ENCODE measurements at regions not wholly inside any gene's neighbourhood (a gene's known extent, or its start where the extent isn't known, plus 50 kb on each side); places are given as distances from the start of the nearest gene placed in this dataset.

- DNase-seq (ENCODE audit: low read depth in 2 of 2): no peak
These were observed 108.7 kb downstream of the EN1 start for GRCh38 chr2:118738524-118739308.

GRCh38 chr2:118738106-118738505 is 109.3 kb downstream of the EN1 start:
- no peak for DNase-seq (ENCODE audit: low read depth in 2 of 2)

GRCh38 chr2:118737684-118738083 is 109.8 kb downstream of the EN1 start:
- no peak for DNase-seq (ENCODE audit: low read depth in 2 of 2)

GRCh38 chr2:118732432-118732831 is 115.0 kb downstream of the EN1 start:
- no peak for DNase-seq (ENCODE audit: low read depth in 2 of 2)

GRCh38 chr2:118731413-118731812 is 116.0 kb downstream of the EN1 start:
- no peak for DNase-seq (ENCODE audit: low read depth in 2 of 2)

GRCh38 chr2:118730405-118730804 is 117.0 kb downstream of the EN1 start:
- DNase-seq (ENCODE audit: low read depth in 2 of 2): no peak

- no peak for DNase-seq (ENCODE audit: low read depth in 2 of 2)
These were observed 117.7 kb downstream of the EN1 start for GRCh38 chr2:118729760-118730159.

GRCh38 chr2:118728984-118729383 is 118.5 kb downstream of the EN1 start:
- DNase-seq (ENCODE audit: low read depth in 2 of 2): no peak

- no peak for DNase-seq (ENCODE audit: low read depth in 2 of 2)
These were observed 120.6 kb downstream of the EN1 start for GRCh38 chr2:118726821-118727220.

- no peak for DNase-seq (ENCODE audit: low read depth in 2 of 2)
These were observed 124.1 kb downstream of the EN1 start for GRCh38 chr2:118723394-118723793.

GRCh38 chr2:118722976-118723375 is 124.5 kb downstream of the EN1 start:
- DNase-seq (ENCODE audit: low read depth in 2 of 2): no peak

GRCh38 chr2:118721817-118722551 is 125.5 kb downstream of the EN1 start:
- no peak for DNase-seq (ENCODE audit: low read depth in 2 of 2)

- no peak for DNase-seq (ENCODE audit: low read depth in 2 of 2)
These were observed 126.6 kb downstream of the EN1 start for GRCh38 chr2:118720866-118721265.

GRCh38 chr2:118718921-118719320 is 128.5 kb downstream of the EN1 start:
- DNase-seq (ENCODE audit: low read depth in 2 of 2): no peak

GRCh38 chr2:118716102-118716501 is 131.3 kb downstream of the EN1 start:
- DNase-seq (ENCODE audit: low read depth in 2 of 2): no peak

GRCh38 chr2:118714118-118714517 is 133.3 kb downstream of the EN1 start:
- DNase-seq (ENCODE audit: low read depth in 2 of 2): no peak

GRCh38 chr2:118711603-118712002 is 135.8 kb downstream of the EN1 start:
- no peak for DNase-seq (ENCODE audit: low read depth in 2 of 2)

- no peak for DNase-seq (ENCODE audit: low read depth in 2 of 2)
These were observed 137.0 kb downstream of the EN1 start for GRCh38 chr2:118710481-118710880.

- DNase-seq (ENCODE audit: low read depth in 2 of 2): no peak
These were observed 137.7 kb downstream of the EN1 start for GRCh38 chr2:118709786-118710185.

GRCh38 chr2:118706844-118707243 is 140.6 kb downstream of the EN1 start:
- no peak for DNase-seq (ENCODE audit: low read depth in 2 of 2)

- no peak for DNase-seq (ENCODE audit: low read depth in 2 of 2)
These were observed 141.1 kb downstream of the EN1 start for GRCh38 chr2:118706371-118706770.

GRCh38 chr2:118705032-118705431 is 142.4 kb downstream of the EN1 start:
- no peak for DNase-seq (ENCODE audit: low read depth in 2 of 2)

GRCh38 chr2:118699447-118700175 is 147.8 kb downstream of the EN1 start:
- no peak for DNase-seq (ENCODE audit: low read depth in 2 of 2)

Measured in stimulated activated CD8-positive, alpha-beta memory T cell treated with anti-CD3 and anti-CD28 coated beads, Interleukin-15, amount 100 ng/mL, for 48 hours (primary cell).